Endothelial cell of umbilical vein (primary cell): ENCODE measurements at regions not wholly inside any gene's neighbourhood (a gene's known extent, or its start where the extent isn't known, plus 50 kb on each side); places are given as distances from the start of the nearest gene placed in this dataset.

Experiments used
- BruUV-seq: library from RNA; stranded (reverse); fragments of 400-500 nt; replicated peaks from 2 replicates; lab custom pipeline; 2021; lab: Mats Ljungman, UMichigan
- CTCF ChIA-PET: fragments of 300-600, 350-600 bp; sonication (Branson Sonifier 250); formaldehyde crosslinking; loops from one replicate; lab custom pipeline; 2021; ENCODE audit warnings: antibody characterized with exemption, inconsistent platforms; lab: Charles Lee
- POLR2A ChIA-PET: fragments of 300-600, 350-600 bp; sonication (Branson Sonifier 250); formaldehyde crosslinking; loops from one replicate; lab custom pipeline; 2021; ENCODE audit warnings: antibody characterized with exemption, inconsistent platforms; lab: Charles Lee
- DNase-seq: peaks from one replicate; pipeline ENCODE4 v3.0.0-alpha.2; 2011; ENCODE audit warnings: low read depth, low spot score
- FAIRE-seq: peaks from 2 replicates; lab custom pipeline; 2011; peaks lifted over from hg19 to GRCh38; lab: Jason Lieb, UNC
- H2AFZ ChIP-seq: 2 replicates; pipeline ENCODE4 v1.6.0; 2012; ENCODE audit warnings: low read depth, low read length, control low read depth, inconsistent platforms
- H3K27ac ChIP-seq: 2 replicates; pipeline ENCODE4 v1.5.1; 2011; ENCODE audit warnings: low read depth, mild to moderate bottlenecking, control low read depth, low read length, moderate library complexity; ENCODE audit not compliant: insufficient read depth
- H3K27me3 ChIP-seq, 2 experiments: 2 replicates each; pipeline versions ENCODE4 v1.6.0 to v1.6.1; 2011; ENCODE audit warnings: low read length in 2 of 2, mixed read lengths in 1 of 2; ENCODE audit not compliant: control insufficient read depth in 2 of 2, insufficient read depth in 2 of 2
- H3K36me3 ChIP-seq, 2 experiments: 2 replicates in 1 of 2; 3 replicates in 1 of 2; pipeline ENCODE4 v1.5.1; 2011; ENCODE audit warnings: low read length in 2 of 2, mild to moderate bottlenecking in 1 of 2, moderate library complexity in 1 of 2; ENCODE audit not compliant: control insufficient read depth in 2 of 2, insufficient read depth in 2 of 2; ENCODE audit errors: extremely low read depth in 1 of 2
- H3K4me1 ChIP-seq: 3 replicates; pipeline ENCODE4 v1.5.1; 2011; ENCODE audit warnings: mild to moderate bottlenecking, low read length; ENCODE audit not compliant: control insufficient read depth, insufficient read depth; ENCODE audit errors: extremely low read depth
- H3K4me2 ChIP-seq: 2 replicates; pipeline ENCODE4 v1.6.1; 2011; ENCODE audit warnings: low read length, control low read depth, mixed read lengths; ENCODE audit not compliant: insufficient read depth
- H3K4me3 ChIP-seq, 3 experiments: fragments of 200-600 bp in 1 of 3; sonication (generic), shearing (Covaris generic) in 1 of 3; replicated peaks in 1 of 3; 2 replicates each; pipeline ENCODE4 v1.5.1; 2011 to 2016; ENCODE audit warnings: control low read depth in 3 of 3, low read length in 3 of 3, mild to moderate bottlenecking in 2 of 3, inconsistent platforms in 1 of 3, low read depth in 1 of 3, moderate library complexity in 1 of 3; ENCODE audit not compliant: insufficient read depth in 1 of 3
- H3K79me2 ChIP-seq: 2 replicates; pipeline ENCODE4 v1.6.0; 2012; ENCODE audit warnings: low read length, inconsistent platforms; ENCODE audit not compliant: control insufficient read depth, insufficient read depth
- H3K9ac ChIP-seq: replicated peaks from 2 replicates; pipeline ENCODE3; 2011; ENCODE audit warnings: low read length, control low read depth; ENCODE audit not compliant: insufficient read depth; ENCODE audit errors: extremely low read depth
- H3K9me1 ChIP-seq: replicated peaks from 3 replicates; pipeline ENCODE4 v1.6.0; 2011; ENCODE audit warnings: mild to moderate bottlenecking, low read length; ENCODE audit not compliant: control insufficient read depth, insufficient read depth; ENCODE audit errors: extremely low read depth
- H3K9me3 ChIP-seq: replicated peaks from 2 replicates; pipeline ENCODE4 v1.5.1; 2012; ENCODE audit warnings: low read length, inconsistent platforms; ENCODE audit not compliant: control insufficient read depth, insufficient read depth
- H4K20me1 ChIP-seq: replicated peaks from 2 replicates; pipeline ENCODE3; 2011; ENCODE audit warnings: mild to moderate bottlenecking, low read length; ENCODE audit not compliant: control insufficient read depth, insufficient read depth; ENCODE audit errors: extremely low read depth
- CTCF ChIP-seq, 2 donors: IDR thresholded peaks; 1 replicate in 1 of 2; 2 replicates in 1 of 2; pipeline ENCODE4 v1.5.1; 2011; ENCODE audit warnings: low read length in 2 of 2, mild to moderate bottlenecking in 2 of 2, moderate library complexity in 2 of 2, control low read depth in 1 of 2, inconsistent platforms in 1 of 2, low read depth in 1 of 2; ENCODE audit not compliant: insufficient read depth in 1 of 2; ENCODE audit errors: extremely low read depth in 1 of 2
- EZH2 ChIP-seq: IDR thresholded peaks from 2 replicates; pipeline ENCODE4 v1.6.1; 2012; ENCODE audit warnings: borderline replicate concordance, low read depth, mild to moderate bottlenecking, moderate library complexity, low read length, inconsistent platforms; ENCODE audit not compliant: severe bottlenecking
- FOS ChIP-seq: IDR thresholded peaks from 2 replicates; pipeline ENCODE4 v1.6.1; 2011; ENCODE audit warnings: mild to moderate bottlenecking, low read length, moderate library complexity, borderline replicate concordance; ENCODE audit not compliant: insufficient read depth
- GATA2 ChIP-seq: IDR thresholded peaks from 2 replicates; pipeline ENCODE4 v1.7.0; 2011; ENCODE audit warnings: low read depth, mild to moderate bottlenecking, moderate library complexity, mixed read lengths, low read length; ENCODE audit not compliant: insufficient read length, insufficient read depth
- JUN ChIP-seq: IDR thresholded peaks from 2 replicates; pipeline ENCODE4 v1.6.1; 2011; ENCODE audit warnings: borderline replicate concordance, low read depth; ENCODE audit not compliant: insufficient read length, insufficient read depth
- MAX ChIP-seq: IDR thresholded peaks from 2 replicates; pipeline ENCODE4 v1.6.1; 2011; ENCODE audit not compliant: insufficient read depth, insufficient read length
- MYC ChIP-seq: IDR thresholded peaks from one replicate; pipeline ENCODE4 v1.6.1; 2011; ENCODE audit warnings: mild to moderate bottlenecking, low read depth, low read length
- POLR2A ChIP-seq: IDR thresholded peaks from 2 replicates; pipeline ENCODE4 v1.6.1; 2012; ENCODE audit warnings: low read depth, mild to moderate bottlenecking, control low read depth, low read length
- POLR2AphosphoS5 ChIP-seq: IDR thresholded peaks from 2 replicates; pipeline ENCODE4 v1.6.1; 2012; ENCODE audit warnings: low read depth, mild to moderate bottlenecking, control low read depth, low read length, moderate library complexity; ENCODE audit not compliant: insufficient read depth
- dilution Hi-C: fragments of 300-500 bp; cut with MboI; formaldehyde crosslinking; loops from one replicate; pipeline ENCODE4 v1.15.0; 2019; ENCODE audit warnings: low sequenced_read_pairs; ENCODE audit not compliant: extremely low pct_ligation_motif_present
- intact Hi-C: fragments of 100-400 bp; cut with micrococcal nuclease; formaldehyde crosslinking; loops from one replicate; pipeline ENCODE4 v1.10.0; 2022

- no peak for FAIRE-seq
- Histone ChIP-seq H3K4me3 (no peak overlapping the region), H3K4me2 (no peak overlapping the region), H3K4me1 (no peaks in the 10 kb centered on the region), H3K9ac (no peak overlapping the region), H4K20me1 (no peaks in the 10 kb centered on the region), H3K9me1 (no peaks in the 10 kb centered on the region), H3K27ac (no peak overlapping the region), H3K36me3 (no peaks in the 10 kb centered on the region), H3K79me2 (no peaks in the 10 kb centered on the region), H3K9me3 (no peaks in the 10 kb centered on the region), H2AFZ (no peak overlapping the region), H3K27me3 (no peaks in the 10 kb centered on the region)
- intact Hi-C loops, result no loop called here
- dilution Hi-C loops, result no loop called here
- POLR2A ChIA-PET, result no interaction called here
- CTCF ChIA-PET, result no interaction called here
- no peak for TF ChIP-seq JUN
- no peak for TF ChIP-seq POLR2A
- BruUV-seq, result no TSS peak
- no peak for DNase-seq
Observed at GRCh38 chr3:144041960-144042556, 70.4 kb downstream of the DIPK2A start.

DNA sequence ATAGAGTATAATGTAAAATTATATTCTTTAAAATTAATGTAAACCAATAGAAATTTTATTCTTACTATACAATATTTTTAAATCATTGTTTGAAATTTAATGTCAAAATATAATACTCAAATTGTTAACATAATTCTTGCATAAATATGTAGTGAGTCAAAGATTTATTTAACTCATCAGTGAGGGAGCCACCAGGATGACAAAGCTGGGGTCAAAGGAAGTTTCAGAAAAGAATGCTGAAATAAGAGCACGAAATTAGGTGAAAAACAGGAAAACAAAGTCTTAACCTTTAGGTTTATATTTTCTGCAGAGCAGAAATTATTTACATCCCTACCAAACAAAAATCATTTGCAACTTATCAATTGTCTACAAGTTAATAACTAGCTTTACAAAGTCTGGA is 74.1 kb downstream of the DIPK2A start:
- no peaks in the 10 kb centered on the region for H3K79me2 ChIP-seq
- no peak overlapping the region for H3K27ac ChIP-seq
- dilution Hi-C loops (no loop called here), intact Hi-C loops (no loop called here)
- POLR2A ChIA-PET, result no interaction called here
- no peak overlapping the region for H3K4me2 ChIP-seq
- FAIRE-seq (no peak), DNase-seq (no peak)
- H2AFZ ChIP-seq, result no peak overlapping the region
- no peaks in the 10 kb centered on the region for H3K9me1 ChIP-seq
- no peaks in the 10 kb centered on the region for H3K27me3 ChIP-seq
- no peaks in the 10 kb centered on the region for H4K20me1 ChIP-seq
- no peaks in the 10 kb centered on the region for H3K4me1 ChIP-seq
- no peaks in the 10 kb centered on the region for H3K36me3 ChIP-seq
- H3K4me3 ChIP-seq, result no peak overlapping the region
- CTCF ChIA-PET, result interaction anchor here (0.7 to 1.9 kb wide), 2 partner anchors 12 to 13 kb away, joined by 3 to 8 read pairs; no protein-coding TSS in a partner anchor
- no peaks in the 10 kb centered on the region for H3K9me3 ChIP-seq
- TF ChIP-seq MYC (no peak), POLR2AphosphoS5 (no peak), JUN (no peak), EZH2 (no peak), POLR2A (no peak), FOS (no peak), GATA2 (no peak), MAX (no peak), CTCF (IDR thresholded peaks at IDR 0.05; ENCODE audit: extremely low read depth in 1 of 2, insufficient read depth in 1 of 2, low read depth in 1 of 2, low read length in 2 of 2) (no peak)
- no TSS peak for BruUV-seq
- no peak overlapping the region for H3K9ac ChIP-seq
